ENCODE measurements at regions not wholly inside any gene's neighbourhood (a gene's known extent, or its start where the extent isn't known, plus 50 kb on each side); places are given as distances from the start of the nearest gene placed in this dataset.
A peak's percentile ranks its signal among the peaks of the same experiment; 100 is the strongest.
"Not testable (repeated sequence)": the region's sequence is repeated elsewhere in the genome, so short reads cannot be mapped to it uniquely, and the experiment has no call there.

DNA sequence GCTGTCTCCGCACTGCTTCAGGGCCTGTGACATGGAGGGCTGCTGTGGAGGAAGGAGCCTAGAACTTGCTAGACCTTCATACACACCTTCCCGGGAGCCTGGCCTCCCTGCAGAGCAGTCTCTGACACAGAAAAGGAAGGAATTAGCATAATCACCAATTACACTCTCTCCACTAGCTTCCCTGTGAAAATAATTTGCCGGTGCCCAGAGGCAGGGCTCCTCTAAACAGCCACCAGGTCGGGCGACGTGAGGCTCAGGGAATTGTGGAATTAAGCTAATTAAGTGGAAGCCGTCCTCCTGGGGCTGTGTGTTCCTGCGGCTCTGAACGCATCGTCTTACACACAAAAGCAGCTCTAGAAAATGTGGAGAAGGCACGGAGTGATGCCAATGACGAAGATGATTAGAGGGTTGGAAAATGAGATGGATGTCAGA, 82.6 kb downstream of the NENF start:
- H3K36me3 Mint-ChIP-seq (ENCODE audit: low read depth), result no peaks in the 10 kb centered on the region
- H3K9me3 Mint-ChIP-seq, result no peaks in the 10 kb centered on the region
- no peak overlapping the region for H3K27ac Mint-ChIP-seq
- no peaks in the 10 kb centered on the region for H3K4me1 Mint-ChIP-seq
- H3K4me3 Mint-ChIP-seq, result no peak overlapping the region
- no peak for ATAC-seq (replicated peaks)
- H3K27me3 Mint-ChIP-seq, result peaks cover 46% of the 10 kb centered on the region

DNA sequence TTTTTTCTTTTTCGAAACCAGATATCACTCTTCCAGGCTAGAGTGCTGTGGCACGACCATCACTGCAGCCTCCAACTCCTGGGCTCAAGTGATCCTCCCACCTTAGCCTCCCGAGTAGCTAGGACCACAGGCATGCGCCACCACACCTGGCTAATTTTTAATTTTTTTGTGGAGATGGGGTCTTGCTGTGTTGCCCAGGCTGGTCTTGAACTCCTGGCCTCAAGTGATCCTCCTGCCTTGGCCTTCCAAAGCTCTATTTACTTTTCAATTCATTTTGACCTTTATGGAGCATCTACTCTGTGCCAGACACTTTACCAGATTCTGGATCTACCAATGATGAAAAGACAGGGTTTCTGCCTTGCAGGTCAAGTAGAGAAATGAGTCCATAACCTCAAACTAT, 83.3 kb downstream of the NENF start:
- ATAC-seq (replicated peaks); H3K36me3 Mint-ChIP-seq (ENCODE audit: low read depth); H3K4me1 Mint-ChIP-seq; H3K9me3 Mint-ChIP-seq; H3K27ac Mint-ChIP-seq; H3K4me3 Mint-ChIP-seq: not testable (repeated sequence)
- H3K27me3 Mint-ChIP-seq, result peaks cover 46% of the 10 kb centered on the region

GRCh38 chr1:212518188-212519054, 85.7 kb downstream of the NENF start:
- H3K36me3 Mint-ChIP-seq (ENCODE audit: low read depth), result no peaks in the 10 kb centered on the region
- no peaks in the 10 kb centered on the region for H3K9me3 Mint-ChIP-seq
- no peaks in the 10 kb centered on the region for H3K4me1 Mint-ChIP-seq
- no peak for ATAC-seq (replicated peaks)
- no peak overlapping the region for H3K4me3 Mint-ChIP-seq
- H3K27ac Mint-ChIP-seq, result no peak overlapping the region
- H3K27me3 Mint-ChIP-seq, result peaks cover 33% of the 10 kb centered on the region

DNA sequence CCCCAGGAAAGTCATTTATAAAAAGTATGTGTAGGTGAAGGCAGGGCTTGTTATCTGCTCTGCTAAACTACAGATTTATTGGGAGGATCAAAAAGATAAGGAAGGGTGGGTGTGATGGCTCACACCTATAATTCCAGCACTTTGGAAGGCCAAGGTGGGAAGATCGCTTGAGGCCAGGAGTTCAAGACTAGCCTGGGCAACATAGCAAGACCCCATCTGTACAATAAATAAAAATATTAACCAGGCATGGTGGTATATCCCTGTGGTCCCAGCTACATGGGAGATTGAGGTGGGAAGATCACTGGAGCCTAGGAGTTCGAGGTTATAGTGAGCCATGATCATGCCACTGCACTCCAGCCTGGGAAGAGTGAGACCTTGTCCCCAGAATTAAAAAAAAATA, 86.4 kb downstream of the NENF start:
- no peak overlapping the region for H3K27ac Mint-ChIP-seq
- peaks cover 32% of the 10 kb centered on the region for H3K27me3 Mint-ChIP-seq
- no peaks in the 10 kb centered on the region for H3K36me3 Mint-ChIP-seq (ENCODE audit: low read depth)
- no peaks in the 10 kb centered on the region for H3K4me1 Mint-ChIP-seq
- ATAC-seq (replicated peaks), result no peak
- no peaks in the 10 kb centered on the region for H3K9me3 Mint-ChIP-seq
- H3K4me3 Mint-ChIP-seq, result no peak overlapping the region

DNA sequence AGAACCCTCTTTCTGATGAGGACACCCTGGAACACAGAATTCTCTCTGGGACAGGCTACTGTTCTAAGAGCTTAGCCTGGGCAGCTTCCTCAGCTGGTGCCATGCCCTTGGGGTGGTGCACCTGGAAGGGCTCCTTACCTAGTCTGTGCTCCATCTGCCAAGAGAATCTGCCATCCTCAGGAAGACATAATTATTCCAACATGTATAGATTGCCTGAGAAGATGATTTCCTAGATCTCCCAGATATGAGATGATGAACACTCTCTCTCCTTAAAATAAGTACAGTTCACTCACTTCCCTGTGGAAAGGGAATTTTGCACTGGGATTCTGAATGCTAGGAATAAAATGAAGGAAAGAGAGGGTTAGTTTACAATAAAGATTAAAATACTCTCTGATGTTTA, 87.6 kb downstream of the NENF start:
- no peak for ATAC-seq (replicated peaks)
- Mint-ChIP-seq H3K9me3 (no peaks in the 10 kb centered on the region), H3K27me3 (peaks cover 30% of the 10 kb centered on the region), H3K27ac (no peak overlapping the region), H3K4me3 (no peak overlapping the region), H3K4me1 (no peaks in the 10 kb centered on the region), H3K36me3 (ENCODE audit: low read depth) (no peaks in the 10 kb centered on the region)

- H3K4me1 Mint-ChIP-seq, result no peaks in the 10 kb centered on the region
- peaks cover 26% of the 10 kb centered on the region for H3K27me3 Mint-ChIP-seq
- no peak overlapping the region for H3K27ac Mint-ChIP-seq
- H3K4me3 Mint-ChIP-seq, result no peak overlapping the region
- no peak for ATAC-seq (replicated peaks)
- no peaks in the 10 kb centered on the region for H3K9me3 Mint-ChIP-seq
- no peaks in the 10 kb centered on the region for H3K36me3 Mint-ChIP-seq (ENCODE audit: low read depth)
Measured at GRCh38 chr1:212520746-212521145, 87.8 kb upstream of the ATF3 start.

DNA sequence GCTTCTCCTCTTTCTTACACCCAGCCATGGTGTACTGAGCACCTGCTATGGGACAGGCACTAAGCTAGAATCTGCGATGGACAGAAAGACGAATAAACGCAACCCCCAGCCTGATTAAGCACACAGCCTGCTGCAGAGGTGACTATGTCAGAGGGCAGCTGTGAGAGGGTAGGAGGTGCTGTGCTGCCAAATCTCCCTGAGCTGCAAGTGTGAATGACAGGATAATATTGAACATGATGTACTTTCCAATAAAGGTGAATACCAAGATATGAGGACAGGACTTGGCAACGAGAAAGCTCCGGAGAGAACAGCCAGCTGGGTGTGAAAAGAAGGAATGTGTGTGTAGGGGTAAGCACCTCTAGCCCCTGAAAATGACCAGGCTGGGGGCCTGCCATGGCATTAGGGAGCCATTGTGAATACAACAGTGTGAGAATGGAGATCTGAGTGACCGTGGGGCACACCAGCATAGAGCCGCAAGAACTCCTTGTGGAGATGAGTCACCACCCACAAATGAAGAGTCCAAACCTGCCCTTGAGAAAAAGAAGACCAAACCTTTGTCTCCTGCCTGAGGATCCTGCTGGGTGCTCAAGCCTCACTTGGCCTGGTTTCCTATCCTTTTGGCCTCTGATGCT, 83.0 kb upstream of the ATF3 start:
- Mint-ChIP-seq H3K36me3 (ENCODE audit: low read depth) (no peaks in the 10 kb centered on the region), H3K27me3 (peaks cover 17% of the 10 kb centered on the region), H3K9me3 (no peaks in the 10 kb centered on the region), H3K4me1 (no peaks in the 10 kb centered on the region), H3K27ac (no peak overlapping the region), H3K4me3 (no peak overlapping the region)
- peak; percentile 37 for ATAC-seq (replicated peaks)

GRCh38 chr1:212526111-212526491, 82.5 kb upstream of the ATF3 start:
- no peak for ATAC-seq (replicated peaks)
- H3K4me1 Mint-ChIP-seq, result no peaks in the 10 kb centered on the region
- no peaks in the 10 kb centered on the region for H3K9me3 Mint-ChIP-seq
- no peaks in the 10 kb centered on the region for H3K36me3 Mint-ChIP-seq (ENCODE audit: low read depth)
- H3K4me3 Mint-ChIP-seq, result no peak overlapping the region
- H3K27ac Mint-ChIP-seq, result no peak overlapping the region
- peaks cover 17% of the 10 kb centered on the region for H3K27me3 Mint-ChIP-seq

GRCh38 chr1:212528501-212528900, 80.1 kb upstream of the ATF3 start:
- ATAC-seq (replicated peaks), result no peak

GRCh38 chr1:212529211-212529741, 79.3 kb upstream of the ATF3 start:
- ATAC-seq (replicated peaks), result no peak
- Mint-ChIP-seq H3K9me3 (no peaks in the 10 kb centered on the region), H3K4me1 (peaks cover 3% of the 10 kb centered on the region), H3K27ac (no peak overlapping the region), H3K27me3 (peaks cover 18% of the 10 kb centered on the region), H3K36me3 (ENCODE audit: low read depth) (no peaks in the 10 kb centered on the region), H3K4me3 (no peak overlapping the region)

More at GRCh38 chr1:212528501-212528900, 80.1 kb upstream of the ATF3 start:
- Mint-ChIP-seq H3K27me3 (peaks cover 14% of the 10 kb centered on the region), H3K36me3 (ENCODE audit: low read depth) (no peaks in the 10 kb centered on the region), H3K4me1 (no peaks in the 10 kb centered on the region), H3K9me3 (no peaks in the 10 kb centered on the region), H3K27ac (no peak overlapping the region), H3K4me3 (no peak overlapping the region)

- no peak for ATAC-seq (replicated peaks)
- H3K9me3 Mint-ChIP-seq, result no peaks in the 10 kb centered on the region
- no peak overlapping the region for H3K4me3 Mint-ChIP-seq
- H3K36me3 Mint-ChIP-seq (ENCODE audit: low read depth), result no peaks in the 10 kb centered on the region
- H3K27me3 Mint-ChIP-seq, result peaks cover 24% of the 10 kb centered on the region
- peaks cover 4% of the 10 kb centered on the region for H3K4me1 Mint-ChIP-seq
- no peak overlapping the region for H3K27ac Mint-ChIP-seq
Measured at GRCh38 chr1:212531267-212531666, 77.3 kb upstream of the ATF3 start.

- Mint-ChIP-seq H3K27ac (no peak overlapping the region), H3K36me3 (ENCODE audit: low read depth) (no peaks in the 10 kb centered on the region), H3K4me1 (peaks cover 4% of the 10 kb centered on the region), H3K9me3 (no peaks in the 10 kb centered on the region), H3K27me3 (peaks cover 24% of the 10 kb centered on the region), H3K4me3 (no peak overlapping the region)
- ATAC-seq (replicated peaks), result no peak
Measured at GRCh38 chr1:212531796-212532195, 76.8 kb upstream of the ATF3 start.

DNA sequence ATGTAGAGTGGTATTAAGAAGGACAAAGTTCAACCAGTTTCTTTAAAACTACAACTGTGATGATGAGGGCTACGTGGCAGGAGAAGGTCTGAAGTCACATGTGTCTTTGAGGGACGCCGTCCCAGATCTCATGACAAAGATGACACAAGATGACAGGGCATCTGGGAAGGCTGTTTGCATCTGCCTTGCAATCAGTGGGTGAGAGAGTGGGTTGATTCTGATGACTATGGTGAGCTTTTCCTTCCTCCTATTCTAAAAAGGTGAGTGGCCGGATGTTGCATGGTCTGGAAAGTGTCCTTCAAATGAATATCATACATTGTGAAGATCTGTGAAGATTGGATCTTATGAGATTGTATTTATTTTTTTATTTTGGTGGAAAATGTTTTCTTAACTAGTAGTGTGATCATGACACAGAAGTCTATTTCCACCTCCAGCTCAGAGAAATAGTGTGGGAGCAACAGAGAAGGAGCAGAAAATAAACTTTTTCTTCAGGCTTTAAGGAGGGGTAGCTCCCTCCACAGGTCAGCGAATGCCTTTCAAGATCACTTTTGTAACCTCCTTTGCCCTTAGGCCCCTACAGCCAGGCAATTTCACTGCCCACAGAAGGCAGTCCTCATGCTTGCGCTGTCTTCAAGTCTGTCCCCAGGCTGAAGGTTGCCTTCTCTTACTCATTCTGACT, 76.0 kb upstream of the ATF3 start:
- Mint-ChIP-seq H3K4me3 (no peak overlapping the region), H3K9me3 (no peaks in the 10 kb centered on the region), H3K4me1 (peaks cover 4% of the 10 kb centered on the region), H3K36me3 (ENCODE audit: low read depth) (no peaks in the 10 kb centered on the region), H3K27me3 (peaks cover 24% of the 10 kb centered on the region), H3K27ac (peak overlapping the region; percentile 23)
- ATAC-seq (replicated peaks), result no peak

- Mint-ChIP-seq H3K9me3 (no peaks in the 10 kb centered on the region), H3K27me3 (peaks cover 24% of the 10 kb centered on the region), H3K4me1 (peaks cover 4% of the 10 kb centered on the region), H3K36me3 (ENCODE audit: low read depth) (no peaks in the 10 kb centered on the region), H3K4me3 (no peak overlapping the region), H3K27ac (no peak overlapping the region)
- ATAC-seq (replicated peaks), result no peak
Measured at GRCh38 chr1:212533148-212533517, 75.4 kb upstream of the ATF3 start.

DNA sequence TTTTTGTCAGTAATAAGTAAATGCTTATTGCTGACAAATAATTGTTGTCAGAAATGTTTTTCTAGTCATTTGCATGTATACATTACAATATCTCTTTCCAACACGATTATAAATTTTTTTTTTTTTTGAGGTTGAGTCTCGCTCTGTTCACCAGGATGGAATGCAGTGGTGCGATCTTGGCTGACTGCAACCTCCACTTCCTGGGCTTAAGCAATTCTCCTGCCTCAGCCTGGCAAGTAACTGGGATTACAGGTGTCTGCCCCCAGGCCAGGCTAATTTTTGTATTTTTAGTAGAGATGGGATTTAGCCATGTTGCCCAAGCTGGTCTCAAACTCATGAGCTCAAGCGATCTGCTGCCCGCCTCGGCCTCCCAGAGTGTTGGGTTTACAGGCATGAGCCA, 72.0 kb upstream of the ATF3 start:
- Mint-ChIP-seq H3K27ac (no peak overlapping the region), H3K36me3 (ENCODE audit: low read depth) (no peaks in the 10 kb centered on the region), H3K27me3 (peaks cover 18% of the 10 kb centered on the region), H3K9me3 (no peaks in the 10 kb centered on the region), H3K4me1 (peaks cover 4% of the 10 kb centered on the region), H3K4me3 (no peak overlapping the region)
- ATAC-seq (replicated peaks), result no peak

Data from activated T-helper 17 cell treated with anti-CD3 and anti-CD28 coated beads, Interleukin-2, amount 50 U/mL, for 72 hours (primary cell).